Liver (tissue), 2 donors: ENCODE measurements at regions not wholly inside any gene's neighbourhood (a gene's known extent, or its start where the extent isn't known, plus 50 kb on each side); places are given as distances from the start of the nearest gene placed in this dataset.

Experiments
- CTCF ChIP-seq: fragments of 150-350 bp; IDR thresholded peaks from 2 replicates; pipeline ENCODE4 v1.5.1; 2017; ENCODE audit warnings: improper control_type of control experiment, low read depth, low read length; ENCODE audit not compliant: missing input control
- FOXA2 ChIP-seq: IDR thresholded peaks from 2 replicates; pipeline ENCODE4 v1.6.1; 2016; ENCODE audit warnings: antibody characterized with exemption
- YY1 ChIP-seq: IDR thresholded peaks from 2 replicates; pipeline ENCODE4 v1.6.1; 2016; ENCODE audit warnings: antibody characterized with exemption, mild to moderate bottlenecking
- donor health status: healthy.

DNA sequence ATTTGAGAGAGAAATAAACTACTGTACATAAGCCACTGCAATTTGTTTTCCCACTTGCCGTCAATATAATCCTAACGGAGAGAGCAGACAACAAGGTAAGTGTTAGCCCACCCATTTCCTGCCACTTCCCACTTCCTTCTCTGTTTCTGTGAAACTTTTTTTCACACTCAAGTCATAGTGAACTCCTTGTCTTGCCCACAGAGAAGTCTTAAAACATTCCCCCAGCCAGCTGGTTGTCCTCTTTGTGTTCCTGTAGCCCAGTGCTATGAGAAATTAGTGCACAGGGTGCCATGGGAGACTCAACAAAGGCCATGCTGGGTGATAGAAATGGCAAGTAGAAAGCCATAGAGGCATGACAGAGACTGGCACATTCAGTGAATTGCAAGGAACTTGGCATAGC is 208.6 kb downstream of the BLID start:
- TF ChIP-seq CTCF (no peak), YY1 (no peak), FOXA2 (no peak)
